Endothelial cell of umbilical vein (primary cell): ENCODE measurements at regions not wholly inside any gene's neighbourhood (a gene's known extent, or its start where the extent isn't known, plus 50 kb on each side); places are given as distances from the start of the nearest gene placed in this dataset.

Experiments
- CTCF ChIP-seq, 2 donors: IDR thresholded peaks; 1 replicate in 1 of 2; 2 replicates in 1 of 2; pipeline ENCODE4 v1.5.1; 2011; ENCODE audit warnings: low read length in 2 of 2, mild to moderate bottlenecking in 2 of 2, moderate library complexity in 2 of 2, control low read depth in 1 of 2, inconsistent platforms in 1 of 2, low read depth in 1 of 2; ENCODE audit not compliant: insufficient read depth in 1 of 2; ENCODE audit errors: extremely low read depth in 1 of 2
- POLR2A ChIP-seq: IDR thresholded peaks from 2 replicates; pipeline ENCODE4 v1.6.1; 2012; ENCODE audit warnings: low read depth, mild to moderate bottlenecking, control low read depth, low read length
- POLR2AphosphoS5 ChIP-seq: IDR thresholded peaks from 2 replicates; pipeline ENCODE4 v1.6.1; 2012; ENCODE audit warnings: low read depth, mild to moderate bottlenecking, control low read depth, low read length, moderate library complexity; ENCODE audit not compliant: insufficient read depth

- TF ChIP-seq CTCF (IDR thresholded peaks at IDR 0.05; ENCODE audit: extremely low read depth in 1 of 2, insufficient read depth in 1 of 2, low read depth in 1 of 2, low read length in 2 of 2) (no peak), POLR2A (no peak), POLR2AphosphoS5 (no peak)
These were observed 184.2 kb upstream of the RAB4A start for GRCh38 chr1:229086686-229087085.
